ENCODE measurements at regions not wholly inside any gene's neighbourhood (a gene's known extent, or its start where the extent isn't known, plus 50 kb on each side); places are given as distances from the start of the nearest gene placed in this dataset.
"Not testable (repeated sequence)": the region's sequence is repeated elsewhere in the genome, so short reads cannot be mapped to it uniquely, and the experiment has no call there.

DNA sequence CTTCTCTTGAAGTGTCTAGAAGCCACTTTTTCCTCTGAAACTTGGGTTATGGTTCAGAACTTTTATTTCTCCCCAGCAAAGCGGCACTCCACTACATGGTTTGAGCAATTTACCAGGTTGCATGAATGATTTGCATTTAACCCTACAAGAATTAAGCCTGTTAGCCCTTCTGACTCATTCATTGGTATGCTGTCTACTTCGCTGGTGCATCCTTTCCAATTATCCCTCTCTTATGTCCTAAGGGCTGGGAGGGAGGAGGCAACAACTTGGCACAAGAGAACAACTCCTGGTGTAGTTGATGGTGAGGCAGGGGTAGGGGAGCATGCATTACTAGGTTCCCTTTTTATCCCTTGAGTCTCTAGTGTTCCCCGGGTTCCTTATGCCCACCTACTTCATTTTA lies 293.4 kb upstream of the MEX3C start:
- H3K36me3 Mint-ChIP-seq (ENCODE audit: low read depth): no peaks in the 10 kb centered on the region
- H3K4me1 Mint-ChIP-seq (ENCODE audit: low read depth): no peaks in the 10 kb centered on the region
- H3K27ac Mint-ChIP-seq: no peak overlapping the region
- H3K27me3 Mint-ChIP-seq: peaks cover 6% of the 10 kb centered on the region
- H3K9me3 Mint-ChIP-seq: no peaks in the 10 kb centered on the region
- no peak for DNase-seq
- H3K4me3 Mint-ChIP-seq: no peak overlapping the region

DNA sequence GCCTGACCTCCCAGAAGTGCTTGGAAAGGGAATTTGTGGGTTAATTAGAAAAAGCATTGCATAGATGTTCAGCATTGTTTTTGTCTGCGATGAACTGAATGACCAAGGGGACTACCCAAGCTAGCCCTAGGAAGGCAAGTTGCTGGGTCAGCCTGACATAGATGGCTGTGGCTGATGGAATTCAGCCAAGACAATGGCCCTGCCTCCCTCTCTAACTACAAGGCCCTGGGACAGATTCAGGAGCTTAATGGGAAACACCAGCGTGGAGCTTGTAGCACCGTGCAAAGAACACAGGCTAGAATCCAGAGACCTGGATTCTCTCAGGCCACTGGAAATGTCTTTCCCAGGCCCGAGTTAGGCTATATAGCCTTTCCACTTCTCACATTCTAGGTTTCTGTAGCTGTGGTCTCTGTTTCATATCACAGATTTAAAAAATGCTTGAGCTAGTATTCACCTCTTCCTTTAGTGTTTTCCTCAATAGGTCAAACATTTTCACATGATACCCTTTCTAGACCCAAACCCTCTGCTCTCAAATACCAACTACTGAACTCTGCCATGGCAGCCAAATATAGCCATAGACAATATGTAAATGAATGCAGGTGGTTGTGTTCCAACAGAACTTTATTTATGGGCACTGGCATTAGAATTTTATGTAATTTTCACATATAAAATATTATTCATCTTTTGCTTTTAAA lies 294.3 kb upstream of the MEX3C start:
- H3K27me3 Mint-ChIP-seq: peaks cover 6% of the 10 kb centered on the region
- H3K4me3 Mint-ChIP-seq: no peak overlapping the region
- no peak overlapping the region for H3K27ac Mint-ChIP-seq
- DNase-seq: no peak
- H3K9me3 Mint-ChIP-seq: no peaks in the 10 kb centered on the region
- H3K4me1 Mint-ChIP-seq (ENCODE audit: low read depth): no peaks in the 10 kb centered on the region
- H3K36me3 Mint-ChIP-seq (ENCODE audit: low read depth): no peaks in the 10 kb centered on the region

DNA sequence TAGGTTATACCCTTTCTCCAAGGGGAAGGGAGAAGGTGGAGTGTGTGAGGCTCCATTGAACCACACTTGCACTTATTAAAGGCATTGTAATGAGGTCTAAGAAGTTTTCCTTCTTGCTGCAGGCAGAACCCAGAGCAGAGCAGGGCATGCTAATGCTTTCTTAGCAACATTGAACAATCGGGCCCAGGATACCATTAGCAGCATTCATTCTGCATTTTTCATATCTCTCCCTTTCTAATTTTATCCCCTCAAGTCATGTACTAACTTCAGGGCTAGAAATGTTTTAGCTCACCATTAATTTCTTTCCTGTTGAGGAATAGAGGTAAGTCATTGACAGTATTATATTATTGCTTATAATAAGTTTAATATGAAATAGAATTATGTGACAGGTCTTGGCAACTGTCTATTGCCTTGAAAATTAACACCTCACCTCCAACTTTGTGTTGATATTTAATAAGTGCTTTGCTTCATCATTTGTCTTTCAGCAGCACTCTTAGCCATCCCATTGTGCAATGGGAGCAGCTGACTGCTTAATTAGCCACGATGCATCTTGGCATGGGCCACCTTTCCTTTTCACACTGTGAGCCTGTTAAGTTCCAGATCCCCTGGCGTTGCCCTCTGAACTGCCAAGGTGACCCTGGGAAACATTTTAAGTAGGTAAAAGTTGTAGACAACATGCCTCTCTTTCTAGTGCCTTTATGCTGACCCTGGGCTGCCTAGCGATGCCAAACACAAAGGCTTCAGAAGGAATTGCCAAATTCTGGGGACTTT lies 300.8 kb upstream of the MEX3C start:
- DNase-seq: no peak
- H3K4me3 Mint-ChIP-seq: no peak overlapping the region

DNA sequence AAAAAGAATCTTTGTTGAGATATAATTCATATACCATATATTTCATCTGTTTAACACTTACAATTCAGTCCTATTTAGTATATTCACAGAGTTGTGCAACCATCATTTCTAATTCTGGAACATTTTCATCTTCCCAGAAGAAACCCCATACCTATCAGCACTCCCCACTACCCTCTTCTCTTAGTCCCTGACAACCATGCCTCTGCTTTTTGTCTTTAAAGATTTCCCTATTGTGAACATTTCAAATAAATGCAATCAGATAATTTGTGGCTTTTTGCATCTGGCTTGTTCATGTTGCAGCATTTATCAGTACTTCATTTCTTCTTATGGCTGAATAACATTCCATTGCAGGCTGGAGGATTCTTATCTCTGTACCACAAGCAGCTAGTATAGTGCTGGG lies 305.9 kb upstream of the MEX3C start:
- no peak for DNase-seq
- Mint-ChIP-seq H3K27ac (no peak overlapping the region), H3K4me3 (no peak overlapping the region), H3K27me3 (no peaks in the 10 kb centered on the region), H3K9me3 (peaks cover 5% of the 10 kb centered on the region), H3K36me3 (ENCODE audit: low read depth) (no peaks in the 10 kb centered on the region), H3K4me1 (ENCODE audit: low read depth) (no peaks in the 10 kb centered on the region)

More for the DNA sequence above, 300.8 kb upstream of the MEX3C start:
- Mint-ChIP-seq H3K27me3 (peaks cover 6% of the 10 kb centered on the region), H3K27ac (no peak overlapping the region), H3K4me1 (ENCODE audit: low read depth) (no peaks in the 10 kb centered on the region), H3K9me3 (no peaks in the 10 kb centered on the region), H3K36me3 (ENCODE audit: low read depth) (no peaks in the 10 kb centered on the region)

DNA sequence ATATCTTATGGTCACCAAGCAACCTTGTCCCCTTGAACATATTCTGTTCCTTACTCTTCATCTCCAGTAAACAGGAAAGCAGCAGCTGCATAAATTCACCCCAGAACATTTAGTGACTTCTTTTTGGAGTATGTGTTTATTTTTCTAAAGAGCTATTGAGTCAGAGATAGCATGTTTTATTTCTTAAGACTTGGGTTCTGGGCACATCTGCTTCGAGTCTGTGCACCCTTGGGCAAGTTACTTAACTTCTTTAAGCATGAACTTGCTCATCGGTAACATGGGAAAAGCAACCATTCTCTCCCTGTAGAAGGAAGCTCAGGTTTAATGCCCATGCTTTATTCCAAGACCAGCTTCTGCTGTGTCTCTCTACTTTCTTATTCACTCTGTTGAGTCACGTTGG lies 309.3 kb upstream of the MEX3C start:
- DNase-seq: no peak
- no peaks in the 10 kb centered on the region for H3K27me3 Mint-ChIP-seq
- no peak overlapping the region for H3K4me3 Mint-ChIP-seq
- H3K4me1 Mint-ChIP-seq (ENCODE audit: low read depth): no peaks in the 10 kb centered on the region
- no peak overlapping the region for H3K27ac Mint-ChIP-seq
- H3K36me3 Mint-ChIP-seq (ENCODE audit: low read depth): no peaks in the 10 kb centered on the region
- H3K9me3 Mint-ChIP-seq: peaks cover 9% of the 10 kb centered on the region

DNA sequence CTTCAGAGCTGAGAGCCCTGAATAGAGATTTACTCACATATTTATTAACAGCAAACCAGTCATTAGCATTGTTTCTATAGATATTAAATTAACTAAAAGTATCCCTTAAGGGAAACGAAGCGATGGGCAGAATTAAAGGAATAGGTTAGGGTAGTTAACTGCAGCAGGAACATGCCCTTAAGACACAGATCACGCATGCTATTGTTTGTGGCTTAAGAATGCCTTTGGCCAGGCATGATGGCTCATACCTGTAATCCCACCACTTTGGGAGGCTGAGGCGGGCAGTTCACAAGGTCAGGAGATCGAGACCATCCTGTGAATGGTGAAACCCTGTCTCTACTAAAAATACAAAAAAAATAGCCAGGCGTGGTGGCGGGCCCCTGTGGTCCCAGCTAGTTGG lies 310.9 kb upstream of the MEX3C start:
- not testable (repeated sequence) for H3K4me1 Mint-ChIP-seq (ENCODE audit: low read depth); H3K9me3 Mint-ChIP-seq; DNase-seq; H3K36me3 Mint-ChIP-seq (ENCODE audit: low read depth); H3K27me3 Mint-ChIP-seq; H3K4me3 Mint-ChIP-seq; H3K27ac Mint-ChIP-seq

DNA sequence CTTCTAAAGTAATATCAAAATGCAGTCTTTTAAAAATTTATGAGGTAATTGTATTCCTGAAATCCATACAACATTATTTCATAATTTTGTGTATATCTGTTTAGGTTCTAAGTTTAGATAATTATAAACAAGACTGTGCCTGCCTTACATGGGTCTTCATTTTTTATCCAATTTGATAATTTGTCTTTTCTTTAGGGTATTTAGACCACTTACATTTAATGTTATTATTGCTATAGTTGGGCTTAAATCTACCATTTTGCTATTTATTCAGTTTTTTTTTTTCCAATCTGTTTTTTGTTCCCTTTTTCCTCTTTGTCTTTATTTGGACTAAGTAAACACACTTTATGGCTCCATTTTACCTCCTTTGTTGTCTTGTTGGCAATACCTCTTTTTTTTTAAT lies 312.5 kb upstream of the MEX3C start:
- H3K9me3 Mint-ChIP-seq: peaks cover 9% of the 10 kb centered on the region
- no peak overlapping the region for H3K27ac Mint-ChIP-seq
- peaks cover 3% of the 10 kb centered on the region for H3K27me3 Mint-ChIP-seq
- no peak for DNase-seq
- no peaks in the 10 kb centered on the region for H3K4me1 Mint-ChIP-seq (ENCODE audit: low read depth)
- no peak overlapping the region for H3K4me3 Mint-ChIP-seq
- no peaks in the 10 kb centered on the region for H3K36me3 Mint-ChIP-seq (ENCODE audit: low read depth)

DNA sequence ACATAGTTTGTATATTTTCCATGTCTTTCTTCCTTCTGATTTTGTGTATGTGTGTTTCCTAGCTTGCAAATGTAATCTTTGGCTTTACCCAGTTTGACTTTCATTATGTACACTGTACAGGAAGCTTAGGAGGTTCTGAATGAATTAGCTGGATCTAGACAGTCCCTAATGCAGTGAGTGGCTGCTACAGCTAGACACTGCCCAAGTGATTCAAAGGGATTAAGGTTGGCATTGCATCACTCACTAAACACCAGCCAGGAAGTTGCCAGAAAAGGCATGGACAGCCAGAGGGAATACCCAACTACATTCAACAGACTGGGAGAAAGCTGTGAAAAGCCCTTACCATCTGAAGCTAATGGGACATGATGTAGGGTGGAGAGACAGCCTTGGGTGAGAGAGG lies 316.0 kb upstream of the MEX3C start:
- Mint-ChIP-seq H3K27ac (no peak overlapping the region), H3K9me3 (peaks cover 4% of the 10 kb centered on the region), H3K4me3 (no peak overlapping the region), H3K4me1 (ENCODE audit: low read depth) (no peaks in the 10 kb centered on the region), H3K36me3 (ENCODE audit: low read depth) (no peaks in the 10 kb centered on the region), H3K27me3 (peaks cover 3% of the 10 kb centered on the region)
- DNase-seq: no peak

DNA sequence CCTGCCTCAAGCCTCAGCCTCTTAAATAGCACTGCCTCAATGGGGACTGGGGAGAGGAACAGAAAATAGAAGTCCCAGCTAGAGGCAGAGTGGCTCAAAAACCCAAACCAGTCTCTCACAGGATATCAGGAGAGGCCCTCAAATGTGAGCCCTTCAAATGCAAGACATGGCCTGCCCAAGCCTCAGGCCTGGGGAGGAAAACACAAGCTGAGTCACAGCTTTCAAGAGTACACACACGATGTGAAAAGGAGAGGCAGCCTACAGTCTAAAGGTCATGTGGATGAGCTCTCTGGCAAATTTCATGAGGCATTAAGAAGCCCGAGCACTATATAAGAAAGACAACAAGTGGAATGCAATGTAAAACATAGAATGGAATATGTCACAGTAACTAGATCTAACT lies 316.6 kb upstream of the MEX3C start:
- Mint-ChIP-seq H3K9me3 (peaks cover under 1% of the 10 kb centered on the region), H3K27ac (no peak overlapping the region), H3K4me3 (no peak overlapping the region), H3K4me1 (ENCODE audit: low read depth) (no peaks in the 10 kb centered on the region), H3K36me3 (ENCODE audit: low read depth) (no peaks in the 10 kb centered on the region), H3K27me3 (peaks cover 3% of the 10 kb centered on the region)
- no peak for DNase-seq

DNA sequence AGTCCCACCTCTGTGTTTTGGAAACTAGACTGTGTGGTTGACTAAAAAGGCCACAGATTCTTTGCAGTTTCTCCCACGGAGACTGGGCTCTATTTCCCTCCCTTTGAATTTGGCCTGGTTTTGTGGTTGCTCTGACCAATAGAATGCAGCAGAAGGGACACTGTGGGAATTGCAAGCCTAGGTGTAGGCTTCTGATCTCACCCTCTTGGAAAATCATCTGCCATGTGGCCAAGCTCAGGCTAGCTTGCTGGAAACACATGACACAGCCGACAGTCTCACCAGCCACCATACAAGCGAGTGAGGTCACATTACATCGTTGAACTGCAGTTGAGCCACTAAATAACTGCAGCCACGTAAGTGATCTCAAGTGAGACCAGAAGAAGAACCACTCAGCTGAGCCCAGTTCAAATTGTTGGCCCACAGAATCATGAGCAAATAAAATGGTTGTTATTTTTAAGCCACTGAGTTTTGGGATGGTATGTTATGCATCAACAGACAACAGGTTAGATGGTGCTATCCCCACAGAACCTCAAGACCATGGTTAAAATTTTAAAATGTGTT lies 319.1 kb upstream of the MEX3C start:
- H3K9me3 Mint-ChIP-seq: no peaks in the 10 kb centered on the region
- no peaks in the 10 kb centered on the region for H3K36me3 Mint-ChIP-seq (ENCODE audit: low read depth)
- DNase-seq: no peak
- no peaks in the 10 kb centered on the region for H3K4me1 Mint-ChIP-seq (ENCODE audit: low read depth)
- peaks cover 3% of the 10 kb centered on the region for H3K27me3 Mint-ChIP-seq
- no peak overlapping the region for H3K4me3 Mint-ChIP-seq
- H3K27ac Mint-ChIP-seq: no peak overlapping the region

DNA sequence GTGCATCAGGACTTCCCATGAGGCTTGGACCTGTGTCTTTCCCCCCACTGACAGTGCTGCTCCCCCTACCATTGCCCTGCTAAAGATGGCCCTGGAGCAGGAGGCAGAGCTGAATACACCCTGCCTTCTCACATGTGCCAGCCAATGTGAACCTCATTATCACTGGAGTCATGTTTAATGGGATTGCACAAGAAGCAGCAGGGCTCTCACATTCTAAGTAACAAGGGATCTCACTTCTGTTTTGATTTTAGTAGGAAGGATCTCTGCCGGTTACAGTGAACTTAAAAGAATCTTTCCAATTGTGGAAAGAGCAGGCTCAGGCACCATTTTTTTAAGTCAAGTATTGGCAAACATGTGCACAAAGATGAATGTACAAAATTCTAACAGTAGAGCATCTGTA lies 322.1 kb upstream of the MEX3C start:
- no peaks in the 10 kb centered on the region for H3K36me3 Mint-ChIP-seq (ENCODE audit: low read depth)
- no peaks in the 10 kb centered on the region for H3K4me1 Mint-ChIP-seq (ENCODE audit: low read depth)
- H3K27me3 Mint-ChIP-seq: no peaks in the 10 kb centered on the region
- no peak overlapping the region for H3K27ac Mint-ChIP-seq
- DNase-seq: no peak
- H3K4me3 Mint-ChIP-seq: no peak overlapping the region
- H3K9me3 Mint-ChIP-seq: no peaks in the 10 kb centered on the region

DNA sequence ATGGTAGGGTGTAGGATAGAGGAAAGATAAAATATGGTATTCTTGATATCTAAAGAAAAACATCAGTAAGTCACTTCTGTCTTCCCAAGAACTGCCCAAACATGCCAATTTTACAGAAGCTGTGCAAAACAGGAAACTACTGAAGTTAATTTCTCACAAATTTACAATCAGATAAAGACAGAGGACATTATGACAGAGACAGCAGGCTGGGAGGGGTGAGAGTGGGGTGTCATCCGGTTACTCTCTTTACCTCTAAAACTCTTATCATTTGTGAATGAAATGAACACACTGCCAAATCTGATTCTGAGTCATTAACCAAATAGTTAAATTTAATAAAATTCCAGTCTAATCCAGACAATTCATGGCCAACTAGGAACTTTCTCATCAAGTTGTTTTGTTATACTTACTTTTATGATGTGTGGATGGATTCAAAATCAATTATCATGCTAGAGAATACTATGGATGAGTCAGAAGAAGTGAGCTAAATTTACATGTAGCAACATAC lies 323.2 kb upstream of the MEX3C start:
- no peaks in the 10 kb centered on the region for H3K9me3 Mint-ChIP-seq
- H3K4me3 Mint-ChIP-seq: no peak overlapping the region
- no peaks in the 10 kb centered on the region for H3K27me3 Mint-ChIP-seq
- H3K4me1 Mint-ChIP-seq (ENCODE audit: low read depth): no peaks in the 10 kb centered on the region
- no peak for DNase-seq
- H3K36me3 Mint-ChIP-seq (ENCODE audit: low read depth): no peaks in the 10 kb centered on the region
- H3K27ac Mint-ChIP-seq: no peak overlapping the region

DNA sequence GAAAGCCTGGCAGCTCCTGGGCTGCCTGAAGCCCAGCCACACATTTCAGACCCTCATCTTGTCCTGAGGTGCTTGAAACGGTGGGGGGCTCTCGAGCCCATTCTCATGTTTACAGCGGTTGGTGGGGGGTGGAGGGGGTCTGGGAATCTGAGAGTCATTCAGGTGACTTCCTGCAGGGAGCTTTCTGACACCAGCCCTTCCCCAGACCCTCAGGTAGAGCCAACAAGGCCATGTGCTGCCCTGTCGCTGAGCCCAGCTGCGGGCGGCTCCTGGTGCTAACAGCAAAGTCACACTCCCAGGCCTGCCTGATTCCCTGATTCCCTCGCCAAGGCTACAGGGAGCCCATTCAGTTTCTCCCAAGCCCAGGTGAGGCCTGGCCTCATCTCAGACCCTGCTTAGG lies 324.9 kb upstream of the MEX3C start:
- Mint-ChIP-seq H3K4me3 (no peak overlapping the region), H3K27me3 (no peaks in the 10 kb centered on the region), H3K36me3 (ENCODE audit: low read depth) (no peaks in the 10 kb centered on the region), H3K4me1 (ENCODE audit: low read depth) (no peaks in the 10 kb centered on the region), H3K27ac (no peak overlapping the region), H3K9me3 (no peaks in the 10 kb centered on the region)
- DNase-seq: no peak

DNA sequence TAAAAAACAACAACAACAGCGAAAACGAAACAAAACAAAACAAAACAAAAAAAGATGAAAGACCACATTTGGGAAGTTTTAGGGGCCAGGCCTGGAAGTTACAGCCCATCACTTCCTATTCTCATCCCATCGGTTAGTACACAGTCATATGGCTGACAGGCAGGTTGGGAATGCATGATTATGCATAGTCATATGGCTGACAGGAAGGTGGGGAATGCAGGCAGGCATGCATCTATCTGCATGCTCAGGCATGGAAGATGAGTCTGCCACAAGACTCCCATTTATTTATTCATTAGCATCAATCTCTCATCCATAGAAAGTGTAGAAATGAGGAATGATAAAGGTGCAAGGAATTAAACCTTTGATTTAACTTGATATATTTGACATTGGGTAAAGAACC lies 325.3 kb upstream of the MEX3C start:
- H3K27me3 Mint-ChIP-seq: no peaks in the 10 kb centered on the region

DNA sequence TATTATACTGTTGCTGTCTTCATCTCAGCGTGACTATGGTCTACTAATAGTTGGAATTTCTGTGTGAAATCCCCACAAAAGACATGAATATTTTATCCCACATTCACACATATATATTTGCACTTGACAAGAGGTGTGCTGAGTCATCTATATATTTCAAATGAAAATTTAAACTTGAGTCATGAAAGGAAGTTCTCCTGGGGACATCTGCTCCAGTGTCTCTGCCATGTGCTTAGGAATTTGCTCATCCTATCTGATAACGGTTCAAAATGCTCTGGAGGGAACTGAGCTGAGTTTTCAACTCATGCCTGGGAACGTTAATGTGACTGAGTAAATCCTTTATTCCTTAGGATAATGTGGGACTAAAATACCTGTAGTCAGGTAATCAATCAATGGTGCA lies 326.2 kb upstream of the MEX3C start:
- Mint-ChIP-seq H3K9me3 (no peaks in the 10 kb centered on the region), H3K4me3 (no peak overlapping the region), H3K4me1 (ENCODE audit: low read depth) (no peaks in the 10 kb centered on the region), H3K27me3 (no peaks in the 10 kb centered on the region), H3K36me3 (ENCODE audit: low read depth) (no peaks in the 10 kb centered on the region), H3K27ac (no peak overlapping the region)
- DNase-seq: no peak

More for the DNA sequence above, 325.3 kb upstream of the MEX3C start:
- Mint-ChIP-seq H3K36me3 (ENCODE audit: low read depth) (no peaks in the 10 kb centered on the region), H3K4me1 (ENCODE audit: low read depth) (no peaks in the 10 kb centered on the region), H3K9me3 (no peaks in the 10 kb centered on the region), H3K27ac (no peak overlapping the region), H3K4me3 (no peak overlapping the region)
- no peak for DNase-seq
